SK-N-SH (cell line): ENCODE measurements at regions not wholly inside any gene's neighbourhood (a gene's known extent, or its start where the extent isn't known, plus 50 kb on each side); places are given as distances from the start of the nearest gene placed in this dataset.

ENCODE experiments used
- CTCF ChIP-seq: fragments of 200-600 bp; sonication (generic); IDR thresholded peaks from 2 replicates; pipeline ENCODE4 v1.6.1; 2017; ENCODE audit warnings: antibody characterized with exemption, mild to moderate bottlenecking, moderate library complexity
- EP300 ChIP-seq, 2 experiments: IDR thresholded peaks; 2 replicates each; pipeline versions ENCODE4 v1.4.0 to v1.6.1; 2012; ENCODE audit warnings: borderline replicate concordance in 1 of 2, low read depth in 1 of 2, low read length in 1 of 2
- EZH2phosphoT487 ChIP-seq: fragments of 200-600 bp; sonication (generic); IDR thresholded peaks from 2 replicates; pipeline ENCODE4 v1.6.1; 2017; ENCODE audit warnings: low read depth, mixed run types, mild to moderate bottlenecking, antibody characterized with exemption, moderate library complexity, borderline replicate concordance
- GABPA ChIP-seq: IDR thresholded peaks from 2 replicates; pipeline ENCODE4 v1.4.0; 2012; ENCODE audit warnings: low read depth, mild to moderate bottlenecking
- GATA2 ChIP-seq: sonication (generic); formaldehyde crosslinking; IDR thresholded peaks from 2 replicates; pipeline ENCODE4 v1.5.0; 2020; ENCODE audit warnings: mild to moderate bottlenecking, missing genetic modification reagents
- POLR2AphosphoS5 ChIP-seq: IDR thresholded peaks from 2 replicates; pipeline ENCODE4 v1.6.1; 2012; ENCODE audit warnings: low read depth, low read length
- RAD21 ChIP-seq: IDR thresholded peaks from 2 replicates; pipeline ENCODE4 v1.6.1; 2012; ENCODE audit warnings: mild to moderate bottlenecking, low read length
- RCOR1 ChIP-seq: fragments of 150-350 bp; IDR thresholded peaks from 2 replicates; pipeline ENCODE4 v1.6.1; 2017; ENCODE audit warnings: antibody characterized with exemption, low read length
- RFX5 ChIP-seq: IDR thresholded peaks from 2 replicates; pipeline ENCODE4 v1.6.1; 2012; ENCODE audit warnings: mild to moderate bottlenecking, improper control_type of control experiment, low read length
- RXRA ChIP-seq: IDR thresholded peaks from 2 replicates; pipeline ENCODE4 v1.4.0; 2012; ENCODE audit warnings: low read depth, mild to moderate bottlenecking, borderline replicate concordance
- TEAD4 ChIP-seq: IDR thresholded peaks from 2 replicates; pipeline ENCODE4 v1.4.0; 2012; ENCODE audit warnings: mild to moderate bottlenecking, borderline replicate concordance; ENCODE audit not compliant: insufficient read depth
- YY1 ChIP-seq: IDR thresholded peaks from 2 replicates; pipeline ENCODE4 v1.4.0; 2012; ENCODE audit warnings: low read depth, mild to moderate bottlenecking

GRCh38 chr13:86283031-86283430 is 483.8 kb upstream of the SLITRK6 start:
- TF ChIP-seq CTCF: no peak
- TF ChIP-seq RAD21: no peak
- no peak for TF ChIP-seq POLR2AphosphoS5
- no peak for TF ChIP-seq GABPA
- TF ChIP-seq EZH2phosphoT487: no peak
- TF ChIP-seq GATA2 (CRISPR knock-in tag): no peak
- TF ChIP-seq EP300 (IDR thresholded peaks at IDR 0.05; ENCODE audit: borderline replicate concordance in 1 of 2, low read depth in 1 of 2, low read length in 1 of 2): no peak
- TF ChIP-seq RXRA: no peak
- no peak for TF ChIP-seq RCOR1
- TF ChIP-seq YY1: no peak
- TF ChIP-seq TEAD4: no peak
- TF ChIP-seq RFX5: no peak
